ENCODE measurements at regions not wholly inside any gene's neighbourhood (a gene's known extent, or its start where the extent isn't known, plus 50 kb on each side); places are given as distances from the start of the nearest gene placed in this dataset.

DNA sequence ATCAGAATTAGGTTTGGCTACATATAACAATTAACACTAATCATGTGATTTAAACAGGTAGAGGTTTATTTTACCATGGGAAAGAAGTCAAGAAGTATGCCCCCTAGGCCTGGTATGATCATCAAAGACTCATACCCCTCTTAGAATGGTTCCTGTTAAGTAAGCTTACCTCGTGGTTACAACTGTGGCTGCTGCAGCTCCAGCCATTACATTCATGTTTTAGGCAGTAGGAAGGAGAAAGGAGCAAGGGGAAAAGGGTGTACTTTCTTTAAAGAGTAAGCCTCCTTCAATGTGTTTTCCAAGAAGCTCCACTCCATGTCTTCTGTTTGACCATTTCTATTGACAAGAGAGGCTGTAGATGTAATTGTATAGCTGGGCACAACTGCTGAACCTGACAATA is 94.9 kb upstream of the GATB start:
- TF ChIP-seq, protein P1, sequence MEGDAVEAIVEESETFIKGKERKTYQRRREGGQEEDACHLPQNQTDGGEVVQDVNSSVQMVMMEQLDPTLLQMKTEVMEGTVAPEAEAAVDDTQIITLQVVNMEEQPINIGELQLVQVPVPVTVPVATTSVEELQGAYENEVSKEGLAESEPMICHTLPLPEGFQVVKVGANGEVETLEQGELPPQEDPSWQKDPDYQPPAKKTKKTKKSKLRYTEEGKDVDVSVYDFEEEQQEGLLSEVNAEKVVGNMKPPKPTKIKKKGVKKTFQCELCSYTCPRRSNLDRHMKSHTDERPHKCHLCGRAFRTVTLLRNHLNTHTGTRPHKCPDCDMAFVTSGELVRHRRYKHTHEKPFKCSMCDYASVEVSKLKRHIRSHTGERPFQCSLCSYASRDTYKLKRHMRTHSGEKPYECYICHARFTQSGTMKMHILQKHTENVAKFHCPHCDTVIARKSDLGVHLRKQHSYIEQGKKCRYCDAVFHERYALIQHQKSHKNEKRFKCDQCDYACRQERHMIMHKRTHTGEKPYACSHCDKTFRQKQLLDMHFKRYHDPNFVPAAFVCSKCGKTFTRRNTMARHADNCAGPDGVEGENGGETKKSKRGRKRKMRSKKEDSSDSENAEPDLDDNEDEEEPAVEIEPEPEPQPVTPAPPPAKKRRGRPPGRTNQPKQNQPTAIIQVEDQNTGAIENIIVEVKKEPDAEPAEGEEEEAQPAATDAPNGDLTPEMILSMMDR (IDR thresholded peaks at IDR 0.05): no peak
- Histone ChIP-seq H3K4me1 (peaks cover 0 to 12% (median 0%) of the 10 kb centered on the region in 9 donors), H3K27me3 (no peaks in the 10 kb centered on the region), H3K36me3 (no peaks in the 10 kb centered on the region), H3K9me3 (peaks cover 0 to 6% (median 0%) of the 10 kb centered on the region in 11 donors), H3K4me3 (no peak overlapping the region), H3K27ac (no peak overlapping the region)
- ATAC-seq (no peak), DNase-seq (no peak)
- intact Hi-C loops (cut with DNase I): no loop called here
- 82 to 93% methylated on average over 1 of the region's 1 CpG for WGBS, 2 donors

DNA sequence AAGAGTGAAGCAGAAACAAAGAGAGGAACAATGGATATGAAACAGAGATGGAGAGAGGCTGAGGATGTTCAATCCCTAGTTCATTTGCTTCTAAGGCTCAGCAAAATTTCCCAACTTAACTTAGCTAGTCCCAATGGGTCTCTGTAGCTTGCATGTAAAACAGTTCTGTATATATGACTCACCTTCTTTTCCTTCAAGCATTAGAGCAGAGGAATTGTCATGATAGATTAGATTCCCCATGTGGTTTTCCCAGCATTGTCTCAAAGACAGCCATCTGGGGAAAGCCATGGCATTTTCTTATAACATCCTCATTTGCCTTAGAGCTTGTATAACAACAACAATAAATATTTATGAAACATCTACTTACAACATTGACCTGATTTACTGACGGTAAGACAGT is 93.9 kb upstream of the GATB start:
- no peaks in the 10 kb centered on the region for H3K36me3 ChIP-seq
- H3K27ac ChIP-seq: no peak overlapping the region
- ATAC-seq (no peak), DNase-seq (no peak)
- H3K27me3 ChIP-seq: no peaks in the 10 kb centered on the region
- peaks cover 0 to 12% (median 0%) of the 10 kb centered on the region in 9 donors for H3K4me1 ChIP-seq
- 83 to 88% methylated on average over 1 of the region's 1 CpG for WGBS, 2 donors
- no peak overlapping the region for H3K4me3 ChIP-seq
- TF ChIP-seq, protein P1 (IDR thresholded peaks at IDR 0.05): no peak
- intact Hi-C loops (cut with DNase I): no loop called here
- peaks cover 0 to 6% (median 0%) of the 10 kb centered on the region in 11 donors for H3K9me3 ChIP-seq

DNA sequence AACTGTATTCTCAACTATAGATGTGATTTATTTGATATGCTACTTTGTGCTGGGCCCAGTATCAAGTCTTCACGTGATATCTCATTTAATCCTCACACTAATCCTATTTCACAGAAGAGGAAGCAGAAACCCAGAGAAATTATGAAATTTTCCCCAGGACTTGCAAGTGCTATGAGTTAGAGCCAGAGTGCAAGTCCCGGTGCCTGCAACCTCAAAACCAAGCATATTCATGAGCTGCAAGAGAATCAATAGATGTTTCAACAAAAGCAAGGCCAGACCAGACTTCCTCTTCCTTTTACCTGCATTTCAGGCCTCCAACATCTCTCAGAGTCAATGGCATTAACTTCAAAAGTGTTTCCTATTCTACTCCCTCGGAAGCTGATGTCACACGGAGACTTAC is 92.2 kb upstream of the GATB start:
- peaks cover 0 to 12% (median 0%) of the 10 kb centered on the region in 9 donors for H3K4me1 ChIP-seq
- TF ChIP-seq, protein P1 (IDR thresholded peaks at IDR 0.05): no peak
- H3K36me3 ChIP-seq: no peaks in the 10 kb centered on the region
- no peak overlapping the region for H3K4me3 ChIP-seq
- no peak for DNase-seq
- H3K27me3 ChIP-seq: no peaks in the 10 kb centered on the region
- WGBS, 2 donors: 58 to 86% methylated on average over 4 of the region's 4 CpGs
- intact Hi-C loops (cut with DNase I): no loop called here
- peaks cover 0 to 13% (median 0%) of the 10 kb centered on the region in 11 donors for H3K9me3 ChIP-seq
- ATAC-seq: no peak
- no peak overlapping the region for H3K27ac ChIP-seq

DNA sequence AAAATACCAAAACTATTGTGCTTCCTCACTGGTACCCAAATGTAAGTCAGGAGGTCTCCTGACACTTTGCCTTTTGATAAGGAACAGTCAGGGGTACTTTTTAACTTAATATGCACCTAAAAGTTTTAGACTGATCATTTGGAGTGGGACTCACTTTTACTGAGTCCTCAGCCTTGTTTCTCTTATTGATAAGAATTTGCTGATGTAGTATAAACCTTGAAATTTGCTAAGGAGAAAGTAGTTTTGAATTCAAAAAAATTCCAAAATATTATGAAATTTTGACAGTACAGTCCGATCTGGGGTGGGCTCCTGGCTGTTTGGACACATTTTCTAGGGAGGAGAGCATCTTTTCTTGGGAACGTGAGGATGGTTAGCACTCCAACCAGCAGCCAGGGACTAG is 91.4 kb upstream of the GATB start:
- TF ChIP-seq, protein P1 (IDR thresholded peaks at IDR 0.05): no peak
- no peak overlapping the region for H3K27ac ChIP-seq
- DNase-seq: no peak
- H3K36me3 ChIP-seq: no peaks in the 10 kb centered on the region
- H3K4me3 ChIP-seq: no peak overlapping the region
- H3K9me3 ChIP-seq: peaks cover 0 to 13% (median 0%) of the 10 kb centered on the region in 11 donors
- peaks cover 0 to 12% (median 0%) of the 10 kb centered on the region in 9 donors for H3K4me1 ChIP-seq
- no peaks in the 10 kb centered on the region for H3K27me3 ChIP-seq
- no peak for ATAC-seq
- 38 to 88% methylated on average over 2 of the region's 2 CpGs for WGBS, 2 donors
- intact Hi-C loops (cut with DNase I): no loop called here

All from heart right ventricle (tissue), 16 donors.